Osteocyte (in vitro differentiated cells): ENCODE measurements at regions not wholly inside any gene's neighbourhood (a gene's known extent, or its start where the extent isn't known, plus 50 kb on each side); places are given as distances from the start of the nearest gene placed in this dataset.

Experiments used
- DNase-seq: peaks from one replicate; pipeline ENCODE4 v3.0.0; 2021; ENCODE audit warnings: mixed read lengths; ENCODE audit not compliant: unreplicated experiment; ENCODE audit errors: extremely low spot score
- H3K27ac Mint-ChIP-seq: one replicate; pipeline ENCODE4 v1.8.0; 2021; ENCODE audit warnings: mild to moderate bottlenecking, mixed read lengths; ENCODE audit not compliant: unreplicated experiment
- H3K27me3 Mint-ChIP-seq: one replicate; pipeline ENCODE4 v1.8.0; 2021; ENCODE audit warnings: mixed read lengths; ENCODE audit not compliant: unreplicated experiment
- H3K36me3 Mint-ChIP-seq: one replicate; pipeline ENCODE4 v1.8.0; 2021; ENCODE audit warnings: mixed read lengths; ENCODE audit not compliant: unreplicated experiment
- H3K4me1 Mint-ChIP-seq: one replicate; pipeline ENCODE4 v1.8.0; 2021; ENCODE audit warnings: mixed read lengths; ENCODE audit not compliant: unreplicated experiment
- H3K4me3 Mint-ChIP-seq: one replicate; pipeline ENCODE4 v1.8.0; 2021; ENCODE audit warnings: mild to moderate bottlenecking, moderate library complexity, mixed read lengths; ENCODE audit not compliant: unreplicated experiment
- H3K9me3 Mint-ChIP-seq: one replicate; pipeline ENCODE4 v1.8.0; 2021; ENCODE audit warnings: mixed read lengths; ENCODE audit not compliant: unreplicated experiment
- TF ChIP-seq, protein P1 (sequence below): fragments of 200-600 bp; sonication (generic); IDR thresholded peaks from 2 replicates; pipeline ENCODE4 v1.5.0; 2021; ENCODE audit warnings: antibody characterized with exemption, mild to moderate bottlenecking, moderate library complexity

DNA sequence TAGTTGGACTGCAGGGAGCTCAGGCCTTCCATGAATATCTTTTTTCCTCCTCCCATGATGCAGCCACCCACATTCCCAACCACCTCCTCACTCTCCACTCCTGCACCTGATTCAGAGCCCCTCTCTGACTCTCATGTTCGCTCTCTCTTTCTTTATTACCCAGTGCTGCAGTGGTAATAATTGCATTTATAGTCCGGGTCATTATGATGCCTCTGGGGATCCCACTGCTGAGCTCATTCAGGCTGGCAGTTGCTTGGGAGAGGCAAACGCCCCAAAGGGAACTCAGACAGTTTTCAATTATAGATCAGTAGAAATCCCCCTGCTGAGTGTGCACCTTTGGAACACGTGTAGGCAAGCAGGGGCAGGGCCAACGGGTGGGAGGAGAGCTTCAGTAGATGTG is 953.0 kb downstream of the GRID1 start:
- Mint-ChIP-seq H3K9me3 (peaks cover 47% of the 10 kb centered on the region), H3K27me3 (no peaks in the 10 kb centered on the region), H3K27ac (no peak overlapping the region), H3K4me1 (no peaks in the 10 kb centered on the region), H3K36me3 (no peaks in the 10 kb centered on the region), H3K4me3 (no peak overlapping the region)
- TF ChIP-seq, protein P1, sequence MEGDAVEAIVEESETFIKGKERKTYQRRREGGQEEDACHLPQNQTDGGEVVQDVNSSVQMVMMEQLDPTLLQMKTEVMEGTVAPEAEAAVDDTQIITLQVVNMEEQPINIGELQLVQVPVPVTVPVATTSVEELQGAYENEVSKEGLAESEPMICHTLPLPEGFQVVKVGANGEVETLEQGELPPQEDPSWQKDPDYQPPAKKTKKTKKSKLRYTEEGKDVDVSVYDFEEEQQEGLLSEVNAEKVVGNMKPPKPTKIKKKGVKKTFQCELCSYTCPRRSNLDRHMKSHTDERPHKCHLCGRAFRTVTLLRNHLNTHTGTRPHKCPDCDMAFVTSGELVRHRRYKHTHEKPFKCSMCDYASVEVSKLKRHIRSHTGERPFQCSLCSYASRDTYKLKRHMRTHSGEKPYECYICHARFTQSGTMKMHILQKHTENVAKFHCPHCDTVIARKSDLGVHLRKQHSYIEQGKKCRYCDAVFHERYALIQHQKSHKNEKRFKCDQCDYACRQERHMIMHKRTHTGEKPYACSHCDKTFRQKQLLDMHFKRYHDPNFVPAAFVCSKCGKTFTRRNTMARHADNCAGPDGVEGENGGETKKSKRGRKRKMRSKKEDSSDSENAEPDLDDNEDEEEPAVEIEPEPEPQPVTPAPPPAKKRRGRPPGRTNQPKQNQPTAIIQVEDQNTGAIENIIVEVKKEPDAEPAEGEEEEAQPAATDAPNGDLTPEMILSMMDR = no peak
- no peak for DNase-seq

DNA sequence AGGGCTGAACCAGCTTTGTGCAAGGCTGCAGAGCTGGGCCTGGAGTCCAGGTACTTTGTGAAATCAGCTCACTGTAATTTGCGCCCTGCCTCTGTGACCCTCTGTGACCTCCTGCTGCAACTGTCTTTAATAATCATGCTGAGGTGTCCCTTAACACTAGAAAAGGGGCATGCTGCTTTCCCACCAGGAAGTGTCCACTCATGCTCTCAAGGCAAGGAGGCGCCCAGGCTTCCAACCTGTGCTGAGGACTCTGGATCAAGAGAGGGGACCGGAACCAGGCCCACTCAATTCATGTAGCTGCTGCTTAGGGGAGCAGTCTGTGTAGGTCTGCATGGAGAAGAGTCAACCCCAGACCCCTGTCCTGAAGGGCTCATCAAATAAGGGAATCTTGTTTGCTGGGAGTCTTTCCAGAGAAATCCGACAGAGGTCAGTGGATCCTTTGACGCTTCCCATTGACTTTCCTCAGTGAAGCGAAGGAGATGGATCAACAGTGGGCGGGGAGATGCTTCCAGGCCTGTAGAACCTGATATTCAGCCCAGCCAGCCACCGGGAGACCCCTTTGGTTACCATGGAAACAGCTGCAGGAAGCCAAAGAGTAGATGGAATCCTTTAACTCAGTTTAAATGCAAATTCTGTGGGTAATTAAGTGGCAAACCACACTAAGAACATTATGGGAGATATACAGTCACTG is 945.9 kb downstream of the GRID1 start:
- peak; percentile 63 for DNase-seq
- TF ChIP-seq, protein P1 = no peak
- Mint-ChIP-seq H3K27ac (no peak overlapping the region), H3K27me3 (no peaks in the 10 kb centered on the region), H3K4me3 (no peak overlapping the region), H3K4me1 (no peaks in the 10 kb centered on the region), H3K36me3 (no peaks in the 10 kb centered on the region), H3K9me3 (peaks cover 16% of the 10 kb centered on the region)

DNA sequence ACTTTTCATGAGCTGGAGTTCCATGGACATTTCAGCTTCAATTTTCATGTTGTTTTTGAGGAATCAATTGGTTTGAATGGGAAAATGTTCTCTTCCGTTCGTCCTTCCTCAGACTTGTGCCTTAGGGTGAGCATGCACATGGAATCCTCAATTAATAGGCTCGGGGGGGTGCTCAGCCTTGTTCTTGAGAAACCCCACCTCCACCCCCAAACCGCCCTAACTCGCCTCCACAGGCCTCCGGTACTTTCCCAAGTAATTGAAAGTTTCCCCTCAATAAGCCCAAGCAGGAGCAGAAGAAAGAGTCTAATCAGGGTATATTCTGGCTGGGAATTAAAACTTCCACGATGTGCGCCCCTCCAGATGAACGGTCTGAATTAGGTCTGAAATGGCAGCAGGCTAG is 945.2 kb downstream of the GRID1 start:
- H3K27me3 Mint-ChIP-seq = no peaks in the 10 kb centered on the region
- H3K4me3 Mint-ChIP-seq = no peak overlapping the region
- H3K27ac Mint-ChIP-seq = no peak overlapping the region
- peaks cover 16% of the 10 kb centered on the region for H3K9me3 Mint-ChIP-seq
- no peak for DNase-seq
- no peaks in the 10 kb centered on the region for H3K4me1 Mint-ChIP-seq
- TF ChIP-seq, protein P1 = no peak
- H3K36me3 Mint-ChIP-seq = no peaks in the 10 kb centered on the region

DNA sequence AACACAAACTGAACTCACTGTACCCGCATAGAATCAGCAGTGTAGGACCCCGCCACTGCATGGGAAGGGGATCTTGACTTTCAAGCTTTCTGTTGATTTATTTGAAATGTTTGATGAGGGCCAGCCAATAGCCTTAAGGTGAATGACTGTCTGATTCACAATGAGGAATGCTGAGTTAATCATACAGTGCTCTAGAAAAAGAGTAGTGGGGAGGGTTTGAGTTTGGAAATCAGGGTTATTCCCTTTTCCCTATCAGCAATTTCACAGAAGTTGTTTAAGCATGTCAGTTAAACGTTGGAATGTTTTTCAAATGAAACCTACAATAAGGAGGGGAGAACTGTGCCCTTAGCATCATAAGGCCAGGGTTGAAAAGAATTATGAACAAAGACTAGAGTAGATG is 937.5 kb downstream of the GRID1 start:
- Mint-ChIP-seq H3K36me3 (no peaks in the 10 kb centered on the region), H3K27ac (no peak overlapping the region), H3K9me3 (peaks cover 4% of the 10 kb centered on the region), H3K4me1 (no peaks in the 10 kb centered on the region), H3K27me3 (no peaks in the 10 kb centered on the region), H3K4me3 (no peak overlapping the region)
- TF ChIP-seq, protein P1 = no peak
- no peak for DNase-seq

DNA sequence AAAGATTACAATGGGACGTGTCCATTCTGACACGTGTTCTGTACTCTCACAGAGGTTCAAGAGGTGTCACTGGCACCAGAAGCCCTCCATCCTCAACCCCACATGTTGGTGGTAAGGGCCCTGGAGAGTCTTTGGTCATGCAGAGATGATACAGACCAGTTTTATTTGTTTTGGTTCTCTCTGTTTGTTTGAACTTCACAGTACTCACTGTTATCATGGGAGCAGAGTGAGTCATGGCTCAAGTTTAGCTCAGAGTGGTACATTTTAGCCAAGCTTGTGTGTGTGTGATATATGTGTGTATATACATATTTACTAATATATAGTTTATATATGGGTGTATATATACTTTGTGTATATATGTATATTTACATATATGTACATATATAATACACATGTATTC is 935.6 kb downstream of the GRID1 start:
- H3K27ac Mint-ChIP-seq = no peak overlapping the region
- H3K4me1 Mint-ChIP-seq = no peaks in the 10 kb centered on the region
- TF ChIP-seq, protein P1 = no peak
- no peak overlapping the region for H3K4me3 Mint-ChIP-seq
- DNase-seq = no peak
- no peaks in the 10 kb centered on the region for H3K27me3 Mint-ChIP-seq
- H3K9me3 Mint-ChIP-seq = no peaks in the 10 kb centered on the region
- H3K36me3 Mint-ChIP-seq = no peaks in the 10 kb centered on the region
